ENCODE measurements at regions not wholly inside any gene's neighbourhood (a gene's known extent, or its start where the extent isn't known, plus 50 kb on each side); places are given as distances from the start of the nearest gene placed in this dataset.

DNA sequence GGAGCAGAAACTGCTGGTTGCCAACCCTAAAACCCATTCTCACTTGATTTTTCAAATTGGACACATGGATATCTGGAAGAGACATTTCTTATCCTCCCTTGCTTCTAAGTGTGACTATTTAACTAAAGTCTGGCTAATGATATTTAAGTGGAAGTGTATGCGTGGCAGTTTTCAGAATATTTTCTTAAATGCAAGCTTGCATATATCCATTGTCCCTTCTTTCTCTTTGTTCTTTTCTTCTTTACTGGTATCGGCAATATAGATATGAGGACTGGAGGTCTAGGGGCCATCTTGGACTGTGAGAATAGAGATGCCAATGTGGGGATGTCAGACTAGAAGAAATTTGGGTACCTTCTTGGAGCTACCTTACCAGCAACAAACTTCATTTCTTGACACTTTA lies 364.3 kb upstream of the DPH6 start:
- TF ChIP-seq, protein P1, sequence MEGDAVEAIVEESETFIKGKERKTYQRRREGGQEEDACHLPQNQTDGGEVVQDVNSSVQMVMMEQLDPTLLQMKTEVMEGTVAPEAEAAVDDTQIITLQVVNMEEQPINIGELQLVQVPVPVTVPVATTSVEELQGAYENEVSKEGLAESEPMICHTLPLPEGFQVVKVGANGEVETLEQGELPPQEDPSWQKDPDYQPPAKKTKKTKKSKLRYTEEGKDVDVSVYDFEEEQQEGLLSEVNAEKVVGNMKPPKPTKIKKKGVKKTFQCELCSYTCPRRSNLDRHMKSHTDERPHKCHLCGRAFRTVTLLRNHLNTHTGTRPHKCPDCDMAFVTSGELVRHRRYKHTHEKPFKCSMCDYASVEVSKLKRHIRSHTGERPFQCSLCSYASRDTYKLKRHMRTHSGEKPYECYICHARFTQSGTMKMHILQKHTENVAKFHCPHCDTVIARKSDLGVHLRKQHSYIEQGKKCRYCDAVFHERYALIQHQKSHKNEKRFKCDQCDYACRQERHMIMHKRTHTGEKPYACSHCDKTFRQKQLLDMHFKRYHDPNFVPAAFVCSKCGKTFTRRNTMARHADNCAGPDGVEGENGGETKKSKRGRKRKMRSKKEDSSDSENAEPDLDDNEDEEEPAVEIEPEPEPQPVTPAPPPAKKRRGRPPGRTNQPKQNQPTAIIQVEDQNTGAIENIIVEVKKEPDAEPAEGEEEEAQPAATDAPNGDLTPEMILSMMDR (IDR thresholded peaks at IDR 0.05; ENCODE audit: insufficient read depth, low read length, poor library complexity, severe bottlenecking), result no peak
- no peak overlapping the region for H3K4me3 ChIP-seq (replicated peaks; ENCODE audit: low read depth, low read length)
- no peak for DNase-seq (ENCODE audit: extremely low read depth, insufficient read length)
- H3K27me3 ChIP-seq (replicated peaks; ENCODE audit: control insufficient read depth, insufficient read depth, low read length), result no peaks in the 10 kb centered on the region
- H3K36me3 ChIP-seq (ENCODE audit: control insufficient read depth, insufficient read depth, low read length), result no peaks in the 10 kb centered on the region

DNA sequence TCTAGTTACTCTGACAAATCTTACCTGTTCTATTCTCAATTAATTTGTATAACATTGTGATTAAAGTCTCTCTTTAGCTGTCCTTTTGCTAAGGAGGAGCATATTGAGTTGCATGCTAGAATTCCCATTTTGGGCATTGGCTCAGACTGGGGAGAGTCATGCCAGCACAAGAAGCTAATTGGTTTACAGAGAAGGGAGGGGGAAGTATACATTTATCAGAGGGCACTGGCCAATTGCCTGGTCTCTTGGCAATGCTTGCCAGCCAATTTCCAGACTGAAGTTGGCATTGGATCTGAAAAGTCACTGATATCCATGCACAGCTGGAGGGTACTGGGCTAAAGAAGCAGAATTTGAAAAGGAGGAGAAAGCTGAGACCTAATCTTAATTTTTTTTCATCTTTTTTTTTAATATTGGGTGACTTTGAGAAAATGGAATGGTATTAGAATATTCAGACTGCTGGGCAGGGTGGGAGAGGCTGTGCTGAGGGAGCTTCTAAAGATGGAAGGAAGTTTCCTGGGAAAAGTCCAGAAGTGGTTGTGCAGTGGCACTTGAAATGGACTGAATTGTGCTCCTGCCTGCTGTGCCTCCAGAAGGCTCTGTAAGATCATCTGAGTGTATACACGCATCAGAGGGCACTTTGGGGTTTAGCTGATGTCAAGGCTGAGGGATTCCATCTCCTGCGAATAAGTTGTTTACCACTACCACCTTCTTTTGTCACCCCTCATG lies 365.2 kb upstream of the DPH6 start:
- Histone ChIP-seq H3K36me3 (ENCODE audit: control insufficient read depth, insufficient read depth, low read length) (no peaks in the 10 kb centered on the region), H3K4me3 (replicated peaks; ENCODE audit: low read depth, low read length) (no peak overlapping the region), H3K27me3 (replicated peaks; ENCODE audit: control insufficient read depth, insufficient read depth, low read length) (no peaks in the 10 kb centered on the region)
- no peak for DNase-seq (ENCODE audit: extremely low read depth, insufficient read length)
- TF ChIP-seq, protein P1 (IDR thresholded peaks at IDR 0.05; ENCODE audit: insufficient read depth, low read length, poor library complexity, severe bottlenecking), result no peak

DNA sequence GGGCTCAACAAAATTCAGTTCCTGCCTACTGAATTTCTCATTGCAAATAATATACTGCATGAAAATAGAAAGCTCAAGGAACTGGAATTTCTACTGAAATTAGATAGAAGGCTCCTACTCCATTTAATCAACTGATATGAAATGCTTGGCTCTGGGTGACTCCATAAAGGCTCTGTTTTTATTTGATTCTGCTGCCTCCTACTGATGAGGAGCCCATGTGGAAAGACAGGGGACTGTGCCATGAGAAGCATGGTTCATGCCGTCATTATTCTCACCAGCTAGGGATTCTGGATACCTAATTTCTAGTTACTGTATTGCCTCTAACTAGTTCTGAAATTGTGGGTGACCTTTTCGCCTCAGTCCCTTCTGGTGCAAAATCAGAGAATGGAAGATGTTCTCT lies 366.2 kb upstream of the DPH6 start:
- TF ChIP-seq, protein P1 (IDR thresholded peaks at IDR 0.05; ENCODE audit: insufficient read depth, low read length, poor library complexity, severe bottlenecking), result no peak
- H3K36me3 ChIP-seq (ENCODE audit: control insufficient read depth, insufficient read depth, low read length), result no peaks in the 10 kb centered on the region
- DNase-seq (ENCODE audit: extremely low read depth, insufficient read length), result no peak
- no peaks in the 10 kb centered on the region for H3K27me3 ChIP-seq (replicated peaks; ENCODE audit: control insufficient read depth, insufficient read depth, low read length)
- no peak overlapping the region for H3K4me3 ChIP-seq (replicated peaks; ENCODE audit: low read depth, low read length)

DNA sequence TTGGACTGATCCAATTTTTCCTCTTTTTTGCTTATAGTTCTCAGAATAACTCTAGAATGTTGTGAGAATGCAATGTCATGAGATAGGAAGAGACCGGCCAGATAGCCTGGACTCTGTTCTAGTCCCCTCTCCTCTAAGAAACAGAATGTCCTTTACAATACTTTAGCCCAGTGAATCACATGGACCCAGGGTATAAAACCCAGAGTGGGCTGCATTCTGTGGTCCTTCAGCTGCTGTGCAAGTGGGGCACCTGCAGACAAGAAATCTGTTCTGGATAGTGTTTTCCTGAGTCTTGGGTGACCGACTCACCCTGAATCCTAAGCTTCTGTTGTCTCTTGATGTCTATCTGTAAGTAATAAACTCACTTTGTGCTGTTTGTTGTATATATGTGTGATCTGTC lies 368.6 kb upstream of the DPH6 start:
- DNase-seq (ENCODE audit: extremely low read depth, insufficient read length), result no peak
- Histone ChIP-seq H3K4me3 (replicated peaks; ENCODE audit: low read depth, low read length) (no peak overlapping the region), H3K36me3 (ENCODE audit: control insufficient read depth, insufficient read depth, low read length) (no peaks in the 10 kb centered on the region), H3K27me3 (replicated peaks; ENCODE audit: control insufficient read depth, insufficient read depth, low read length) (no peaks in the 10 kb centered on the region)
- TF ChIP-seq, protein P1 (IDR thresholded peaks at IDR 0.05; ENCODE audit: insufficient read depth, low read length, poor library complexity, severe bottlenecking), result no peak

DNA sequence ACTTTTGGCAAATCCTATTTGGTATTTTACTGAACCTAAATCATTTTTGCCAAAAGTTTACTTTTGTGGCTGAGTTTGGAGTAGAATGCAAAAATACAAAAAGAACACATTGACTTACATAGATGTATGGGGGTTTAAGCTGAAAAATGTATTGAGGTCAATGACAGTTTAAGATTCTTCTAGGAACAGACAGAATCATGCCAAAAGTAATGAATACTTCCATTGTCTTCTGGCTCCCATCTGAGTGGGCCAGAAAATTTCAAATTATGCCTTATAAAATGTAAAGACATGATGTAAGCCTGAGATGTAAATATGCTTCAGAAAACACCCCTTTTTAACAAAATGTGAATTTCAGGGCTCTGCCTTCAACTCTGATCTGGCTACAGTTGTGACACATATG lies 375.1 kb upstream of the DPH6 start:
- no peaks in the 10 kb centered on the region for H3K36me3 ChIP-seq (ENCODE audit: control insufficient read depth, insufficient read depth, low read length)
- H3K27me3 ChIP-seq (replicated peaks; ENCODE audit: control insufficient read depth, insufficient read depth, low read length), result no peaks in the 10 kb centered on the region
- H3K4me3 ChIP-seq (replicated peaks; ENCODE audit: low read depth, low read length), result no peak overlapping the region
- DNase-seq (ENCODE audit: extremely low read depth, insufficient read length), result no peak
- TF ChIP-seq, protein P1 (IDR thresholded peaks at IDR 0.05; ENCODE audit: insufficient read depth, low read length, poor library complexity, severe bottlenecking), result no peak
